Gastrocnemius medialis (tissue), 4 donors: ENCODE measurements at regions not wholly inside any gene's neighbourhood (a gene's known extent, or its start where the extent isn't known, plus 50 kb on each side); places are given as distances from the start of the nearest gene placed in this dataset.

Experiments
- ATAC-seq, 2 donors: fragments of 150-250 bp; one replicate each; pipeline ENCODE4 v1.9.1; 2016
- DNase-seq, 2 donors: peaks; one replicate each; pipeline ENCODE4 v3.0.0-alpha.2; 2019
- H3K27ac ChIP-seq, 4 donors: fragments of 200-600 bp; sonication (generic); 1 replicate in 1 of 4; 2 replicates in 3 of 4; pipeline ENCODE4 v1.5.1; 2016 to 2018; ENCODE audit warnings: mild to moderate bottlenecking in 2 of 4, moderate library complexity in 1 of 4
- H3K27me3 ChIP-seq, 3 donors: fragments of 200-600 bp; sonication (generic) in 2 of 3; 1 replicate in 1 of 3; 2 replicates in 2 of 3; pipeline versions ENCODE4 v1.5.1 to v1.6.0; 2016 to 2019; ENCODE audit warnings: mild to moderate bottlenecking in 1 of 3, moderate library complexity in 1 of 3
- H3K36me3 ChIP-seq, 2 donors: fragments of 200-600 bp; sonication (generic) in 1 of 2; one replicate each; pipeline ENCODE4 v1.5.1; 2017 to 2018
- H3K4me1 ChIP-seq, 2 donors: fragments of 200-600 bp; sonication (generic) in 1 of 2; one replicate each; pipeline ENCODE4 v1.5.1; 2016 to 2017; ENCODE audit warnings: mild to moderate bottlenecking in 2 of 2
- H3K4me3 ChIP-seq, 4 donors: fragments of 200-600 bp; sonication (generic) in 3 of 4; 1 replicate in 1 of 4; 2 replicates in 3 of 4; pipeline ENCODE4 v1.5.1; 2016 to 2019; ENCODE audit warnings: mild to moderate bottlenecking in 2 of 4
- H3K9me3 ChIP-seq, 3 donors: fragments of 200-600 bp; sonication (generic) in 2 of 3; 1 replicate in 1 of 3; 2 replicates in 2 of 3; pipeline ENCODE4 v1.5.1; 2016 to 2019
- CTCF ChIP-seq, 5 experiments: fragments of 450-650 bp in 3 of 5; fragments of 200-600 bp in 2 of 5; sonication (generic) in 2 of 5; IDR thresholded peaks in 4 of 5; conservative IDR thresholded peaks in 1 of 5; 1 replicate in 4 of 5; 2 replicates in 1 of 5; pipeline ENCODE4 v1.5.1; 2016 to 2019; ENCODE audit warnings: antibody characterized with exemption in 5 of 5, mild to moderate bottlenecking in 3 of 5, moderate library complexity in 3 of 5
- POLR2A ChIP-seq, 2 donors: fragments of 450-650 bp; IDR thresholded peaks; one replicate each; pipeline ENCODE4 v1.6.1; 2017; ENCODE audit warnings: antibody characterized with exemption in 2 of 2, mild to moderate bottlenecking in 2 of 2, moderate library complexity in 2 of 2
- in situ Hi-C, 4 donors: fragments of 200-750 bp; cut with MboI; loops; one replicate each; pipeline versions ENCODE4 v1.15.0 to v1.8.0; 2017; ENCODE audit warnings: low sequenced_read_pairs in 4 of 4
- intact Hi-C: fragments of 100-400 bp; cut with DNase I; formaldehyde crosslinking; loops from one replicate; pipeline ENCODE4 v1.15.1; 2023; ENCODE audit warnings: low total_unique reads

- Histone ChIP-seq H3K27me3 (no peaks in the 10 kb centered on the region), H3K4me3 (no peak overlapping the region), H3K36me3 (no peaks in the 10 kb centered on the region), H3K4me1 (peaks cover 0 to 7% of the 10 kb centered on the region in 2 donors), H3K27ac (no peak overlapping the region), H3K9me3 (no peaks in the 10 kb centered on the region)
- intact Hi-C loops = no loop called here
- TF ChIP-seq POLR2A (IDR thresholded peaks at IDR 0.05) (no peak), CTCF (IDR thresholded peaks at IDR 0.05 in 4 of 5, conservative IDR thresholded peaks at IDR 0.05 in 1 of 5) (no peak)
- in situ Hi-C loops = no loop called here
- DNase-seq (no peak), ATAC-seq (no peak)
Measured at GRCh38 chr6:155548576-155548975, 92.9 kb upstream of the NOX3 start.

- intact Hi-C loops (no loop called here), in situ Hi-C loops (no loop called here)
- Histone ChIP-seq H3K27me3 (no peaks in the 10 kb centered on the region), H3K9me3 (no peaks in the 10 kb centered on the region), H3K4me1 (peaks cover 0 to 7% of the 10 kb centered on the region in 2 donors), H3K36me3 (no peaks in the 10 kb centered on the region), H3K4me3 (no peak overlapping the region), H3K27ac (no peak overlapping the region)
- TF ChIP-seq POLR2A (IDR thresholded peaks at IDR 0.05) (no peak), CTCF (IDR thresholded peaks at IDR 0.05 in 4 of 5, conservative IDR thresholded peaks at IDR 0.05 in 1 of 5) (no peak)
- ATAC-seq (no peak), DNase-seq (no peak)
Measured at GRCh38 chr6:155544677-155545076, 89.0 kb upstream of the NOX3 start.

GRCh38 chr6:155543166-155543847, 87.7 kb upstream of the NOX3 start:
- no peaks in the 10 kb centered on the region for H3K9me3 ChIP-seq
- TF ChIP-seq POLR2A (IDR thresholded peaks at IDR 0.05) (no peak), CTCF (IDR thresholded peaks at IDR 0.05 in 4 of 5, conservative IDR thresholded peaks at IDR 0.05 in 1 of 5) (no peak)
- no peak for DNase-seq
- no peak overlapping the region for H3K27ac ChIP-seq
- in situ Hi-C loops (no loop called here), intact Hi-C loops (no loop called here)
- no peak for ATAC-seq
- no peaks in the 10 kb centered on the region for H3K36me3 ChIP-seq
- no peaks in the 10 kb centered on the region for H3K27me3 ChIP-seq
- H3K4me1 ChIP-seq = peaks cover 0 to under 1% of the 10 kb centered on the region in 2 donors
- H3K4me3 ChIP-seq = no peak overlapping the region

- Histone ChIP-seq H3K4me1 (no peaks in the 10 kb centered on the region), H3K4me3 (no peak overlapping the region), H3K9me3 (no peaks in the 10 kb centered on the region), H3K36me3 (no peaks in the 10 kb centered on the region), H3K27me3 (no peaks in the 10 kb centered on the region), H3K27ac (no peak overlapping the region)
- in situ Hi-C loops = no loop called here
- ATAC-seq (no peak), DNase-seq (no peak)
- intact Hi-C loops = no loop called here
- no peak for TF ChIP-seq CTCF (IDR thresholded peaks at IDR 0.05 in 4 of 5, conservative IDR thresholded peaks at IDR 0.05 in 1 of 5)
- TF ChIP-seq POLR2A (IDR thresholded peaks at IDR 0.05) = no peak
Measured at GRCh38 chr6:155542036-155542435, 86.4 kb upstream of the NOX3 start.
